Hypothalamus (tissue), 51 donors: ENCODE measurements at regions not wholly inside any gene's neighbourhood (a gene's known extent, or its start where the extent isn't known, plus 50 kb on each side); places are given as distances from the start of the nearest gene placed in this dataset.
"Not testable (repeated sequence)": the region's sequence is repeated elsewhere in the genome, so short reads cannot be mapped to it uniquely, and the experiment has no call there.

ENCODE experiments used
- DNase-seq, 51 donors: peaks; one replicate each; lab custom pipeline; 2025; lab: John Stamatoyannopoulos, UW

- no peak for DNase-seq
These were observed 144.1 kb upstream of the RBBP8 start for GRCh38 chr18:22789052-22789451.

DNA sequence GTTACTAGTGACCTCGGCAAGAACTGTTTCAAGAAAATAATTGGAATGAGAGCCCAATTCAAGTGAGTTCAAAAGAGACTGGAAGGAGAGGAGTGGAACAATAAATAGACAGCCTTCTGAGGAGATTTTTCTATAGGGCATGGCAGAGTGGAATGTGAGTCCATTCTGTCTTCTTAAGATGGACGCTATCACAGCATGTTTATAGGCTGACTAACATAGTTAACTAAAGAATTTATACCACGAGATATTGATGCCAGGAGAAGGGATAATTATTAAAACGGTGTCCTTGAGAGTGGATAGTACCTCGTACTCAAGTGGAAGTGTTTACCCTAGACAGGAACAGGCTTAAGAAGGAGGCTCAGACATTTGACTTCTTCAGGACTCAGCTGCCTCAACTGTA, 143.5 kb upstream of the RBBP8 start:
- DNase-seq: no peak

- no peak for DNase-seq
These were observed 142.4 kb upstream of the RBBP8 start for GRCh38 chr18:22790545-22791309.

- DNase-seq: no peak
These were observed 141.9 kb upstream of the RBBP8 start for GRCh38 chr18:22791310-22791610.

DNA sequence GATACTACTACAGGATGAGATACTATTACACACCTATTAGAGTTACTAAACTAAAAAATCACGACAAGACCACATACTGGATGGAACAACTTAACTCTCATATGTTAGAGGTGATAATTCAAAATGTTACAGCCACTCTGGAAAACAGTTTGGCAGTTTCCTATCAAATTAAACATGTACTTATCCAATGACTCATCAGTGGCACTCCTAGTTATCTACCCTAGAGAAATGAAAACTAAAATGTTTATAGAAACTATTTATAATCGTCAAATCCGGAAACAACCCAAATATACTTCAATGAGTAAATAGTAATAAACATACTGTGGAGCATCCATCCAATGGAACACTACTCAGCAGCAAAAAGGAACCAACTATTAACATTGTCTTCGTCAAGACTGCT, 137.0 kb upstream of the RBBP8 start:
- no peak for DNase-seq

DNA sequence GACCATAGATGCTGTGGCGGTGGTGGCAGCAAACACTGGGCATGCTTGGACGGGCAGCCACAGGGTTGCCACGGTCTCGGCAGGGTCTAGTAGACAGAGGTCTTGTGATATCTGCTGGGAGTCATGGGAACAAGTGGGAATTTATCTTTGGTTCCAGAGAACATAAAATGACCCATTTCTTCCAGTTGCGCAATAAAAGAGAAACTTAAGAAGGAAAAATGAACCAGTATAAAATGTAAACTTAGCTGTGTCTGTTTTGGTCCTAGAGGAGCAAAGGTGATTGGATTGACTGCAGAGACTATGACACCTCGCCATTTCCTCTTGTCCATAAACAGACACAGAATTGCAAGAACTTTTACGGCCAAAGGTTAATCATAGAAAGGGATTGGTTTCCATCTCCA, 132.6 kb upstream of the RBBP8 start:
- no peak for DNase-seq

DNA sequence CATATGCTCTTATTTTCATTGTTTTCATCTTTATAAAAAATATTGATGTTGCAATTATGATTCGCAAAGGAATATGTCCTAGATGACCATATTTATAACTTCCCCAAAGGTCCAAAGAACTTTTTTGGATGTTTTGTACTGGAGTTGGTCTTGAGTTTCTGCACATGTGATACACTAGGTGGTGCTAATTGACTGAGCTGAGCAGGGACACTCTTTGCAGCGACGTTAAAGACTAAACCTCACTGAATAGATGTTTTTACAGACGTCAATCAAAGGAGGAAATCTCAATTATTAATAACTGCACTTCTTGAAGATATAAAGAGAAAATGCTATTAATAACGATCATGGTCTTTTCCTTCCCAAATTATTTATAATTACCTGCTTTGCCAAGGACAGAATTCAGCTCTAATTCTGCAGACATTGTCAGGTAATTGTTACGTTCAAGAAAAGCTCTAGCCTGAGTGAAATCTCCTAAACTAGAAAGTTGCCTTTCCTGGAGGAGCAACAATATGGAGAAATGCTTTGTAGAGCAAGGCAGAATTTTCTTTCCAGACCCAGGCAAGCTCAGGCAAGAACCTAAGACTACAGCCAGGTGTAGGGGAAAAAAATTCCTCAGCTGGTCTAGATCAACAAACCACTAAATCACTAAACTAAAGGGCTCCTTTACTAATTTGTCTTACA, 119.3 kb upstream of the RBBP8 start:
- DNase-seq: no peak

GRCh38 chr18:22814329-22814703, 118.8 kb upstream of the RBBP8 start:
- DNase-seq: no peak

DNA sequence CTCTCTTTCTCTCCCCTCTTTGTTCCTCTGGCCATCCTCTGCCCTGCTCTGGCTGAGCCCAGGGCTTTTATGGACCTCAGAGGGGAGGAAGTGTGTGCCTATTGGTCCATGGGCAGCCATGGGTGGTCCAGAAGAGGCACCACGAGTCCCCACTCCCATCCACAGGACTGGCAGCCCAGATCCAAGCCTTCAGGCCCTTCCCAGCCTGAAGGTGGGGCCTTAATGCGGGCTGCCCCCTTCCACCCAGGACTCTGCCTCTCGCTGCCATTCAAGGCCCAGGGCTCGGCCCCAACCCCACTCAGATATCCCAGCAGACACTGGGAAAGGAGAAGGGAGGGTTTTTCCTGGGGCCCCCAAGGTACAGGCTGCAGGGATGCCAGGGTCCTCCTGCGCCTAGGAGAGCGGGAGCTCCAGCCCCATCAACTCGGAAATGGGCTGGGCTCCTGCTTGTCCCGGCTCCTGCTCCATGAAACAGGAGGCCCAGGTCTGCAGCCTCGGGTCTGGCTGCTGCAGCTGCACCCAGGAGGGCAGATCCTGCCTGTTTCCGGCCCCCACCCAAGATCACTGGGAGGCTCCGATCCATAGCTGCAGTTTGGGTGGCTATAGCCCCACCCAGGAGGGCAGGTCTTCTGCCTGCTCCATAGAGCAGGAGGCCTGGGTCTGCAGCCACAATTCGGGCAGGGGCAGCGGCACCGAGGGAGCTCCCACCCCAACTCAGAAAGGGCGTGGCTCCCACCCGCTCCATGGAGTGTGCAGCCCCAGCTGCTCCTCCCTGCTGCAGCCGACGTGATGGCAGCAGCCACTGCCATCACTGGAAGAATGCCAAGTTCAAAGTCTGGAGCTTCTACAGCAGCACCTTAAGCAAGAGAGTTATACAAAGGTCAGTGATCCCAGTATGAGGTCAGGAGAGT, 116.6 kb upstream of the RBBP8 start:
- DNase-seq: no peak

DNA sequence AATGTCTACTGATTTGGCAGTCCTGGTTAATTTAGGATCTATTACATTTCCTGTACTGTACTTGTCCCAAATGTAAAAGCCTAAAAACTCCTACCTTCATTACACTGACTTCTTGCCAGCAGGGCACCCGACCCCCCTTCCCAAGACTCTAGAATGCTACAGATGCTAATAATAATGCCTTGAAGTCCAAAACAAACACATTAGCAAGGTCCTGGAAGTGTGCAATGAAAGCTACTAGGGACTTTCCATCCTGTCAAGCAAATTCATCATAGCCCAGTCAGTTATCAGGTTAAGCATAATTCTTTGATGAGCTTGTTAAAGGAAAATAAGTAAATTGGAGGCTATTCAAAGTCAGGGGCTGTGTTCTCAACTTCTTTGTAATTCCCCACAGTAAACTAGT, 115.3 kb upstream of the RBBP8 start:
- DNase-seq: no peak

- DNase-seq: no peak
These were observed 111.1 kb upstream of the RBBP8 start for GRCh38 chr18:22822024-22822423.

- no peak for DNase-seq
These were observed 110.2 kb upstream of the RBBP8 start for GRCh38 chr18:22822841-22823508.

DNA sequence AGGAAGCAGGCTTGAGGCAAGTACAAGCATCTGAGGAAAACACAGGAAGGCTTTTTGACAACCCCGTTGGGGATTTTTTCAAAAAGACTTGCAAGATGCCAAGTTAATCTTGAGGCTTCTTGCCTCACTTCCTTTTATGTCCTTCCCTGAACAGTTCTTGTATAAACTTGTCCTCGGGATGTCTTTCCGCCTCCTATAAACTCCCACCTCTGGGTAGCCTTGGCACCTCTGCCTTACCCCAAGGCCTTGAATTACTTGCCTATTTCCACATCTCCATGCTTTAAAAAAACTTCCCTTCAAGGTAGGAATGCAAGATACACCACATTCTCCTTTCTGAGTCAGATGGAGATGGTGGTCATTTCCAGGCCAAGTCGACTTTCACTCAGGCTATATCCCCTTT, 106.4 kb upstream of the RBBP8 start:
- no peak for DNase-seq

DNA sequence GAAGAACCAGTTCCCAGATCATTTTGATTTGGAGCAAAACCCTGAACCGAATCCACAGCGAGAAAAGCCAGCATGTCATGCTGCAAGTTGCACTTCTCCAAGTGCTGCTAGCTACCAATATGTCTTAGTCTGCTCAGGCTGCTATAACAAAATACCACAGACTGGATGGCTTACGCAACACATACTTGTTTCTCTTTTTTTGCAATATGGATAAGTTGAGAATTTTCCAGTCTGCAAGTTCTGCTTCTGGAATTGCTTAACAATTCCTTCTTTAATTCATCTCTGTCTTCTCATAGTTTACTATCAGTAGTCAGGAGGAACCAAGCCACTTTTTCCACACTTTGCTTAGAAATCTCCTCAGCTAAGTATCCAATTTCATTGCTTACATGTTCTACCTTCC, 105.9 kb upstream of the RBBP8 start:
- DNase-seq: no peak

DNA sequence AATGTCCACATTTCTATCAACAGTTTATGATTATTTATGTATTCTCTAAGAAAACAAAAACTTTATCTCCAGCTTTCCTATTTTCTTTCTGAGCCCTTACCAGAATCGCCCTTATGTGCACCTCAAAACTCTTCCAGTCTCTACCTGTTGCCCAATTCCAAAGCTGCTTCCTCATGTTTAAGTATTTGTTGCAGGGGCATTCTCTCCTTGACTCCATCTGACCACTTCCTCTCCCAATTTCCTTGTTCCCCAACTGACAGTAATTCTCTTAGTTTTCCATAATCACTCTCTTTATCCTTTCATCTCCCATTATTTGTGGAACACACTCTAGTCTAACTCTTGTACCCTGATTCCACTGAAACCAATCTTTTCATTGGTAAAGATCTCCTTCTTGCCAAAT, 105.4 kb upstream of the RBBP8 start:
- DNase-seq: no peak

DNA sequence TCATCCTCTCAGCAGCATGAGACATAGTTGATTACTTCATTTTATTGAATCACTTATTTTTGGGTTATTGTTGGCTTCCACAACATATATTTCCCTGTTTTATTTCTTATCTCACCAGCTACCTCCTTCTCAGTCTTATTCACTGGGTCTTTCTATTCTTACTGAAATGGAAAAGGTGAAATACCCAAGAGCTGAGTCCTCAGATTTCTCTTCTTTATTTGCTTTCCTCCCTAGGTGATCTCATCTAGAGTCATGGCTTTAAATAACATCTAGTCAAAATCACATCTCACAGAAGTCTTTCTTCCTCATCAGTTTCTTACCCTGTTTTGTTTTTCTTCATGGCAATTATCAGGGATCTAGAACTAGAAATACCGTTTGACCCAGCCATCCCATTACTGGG, 105.0 kb upstream of the RBBP8 start:
- no peak for DNase-seq

DNA sequence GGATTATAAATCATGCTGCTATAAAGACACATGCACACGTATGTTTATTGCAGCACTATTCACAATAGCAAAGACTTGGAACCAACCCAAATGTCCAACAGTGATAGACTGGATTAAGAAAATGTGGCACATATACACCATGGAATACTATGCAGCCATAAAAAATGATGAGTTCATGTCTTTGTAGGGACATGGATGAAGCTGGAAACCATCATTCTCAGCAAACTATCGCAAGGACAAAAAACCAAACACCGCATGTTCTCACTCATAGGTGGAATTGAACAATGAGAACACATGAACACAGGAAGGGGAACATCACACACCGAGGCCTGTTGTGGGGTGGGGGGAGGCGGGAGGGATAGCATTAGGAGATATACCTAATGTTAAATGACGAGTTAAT, 104.5 kb upstream of the RBBP8 start:
- not testable (repeated sequence) for DNase-seq

DNA sequence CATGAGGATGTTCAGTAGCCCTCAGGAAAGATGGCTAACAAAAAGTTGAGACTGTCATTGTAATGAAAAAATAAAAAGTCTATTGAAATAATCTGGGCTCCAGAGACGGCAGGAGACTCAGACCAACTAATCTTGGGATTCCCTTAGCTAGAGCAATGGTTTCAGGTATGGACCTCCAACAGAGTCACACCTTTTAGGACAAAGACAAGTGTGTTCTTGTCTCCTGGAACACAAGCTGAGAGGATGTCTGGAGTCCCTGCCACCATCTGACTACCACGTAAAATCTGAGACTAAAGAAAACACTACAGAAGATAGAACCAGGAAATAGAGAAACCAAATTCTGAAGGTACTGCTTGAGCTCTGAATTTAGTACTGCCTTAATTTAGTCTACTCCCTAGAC, 103.3 kb upstream of the RBBP8 start:
- no peak for DNase-seq

- DNase-seq: no peak
These were observed 102.6 kb upstream of the RBBP8 start for GRCh38 chr18:22830511-22830910.

- no peak for DNase-seq
These were observed 101.7 kb upstream of the RBBP8 start for GRCh38 chr18:22831441-22831904.

- no peak for DNase-seq
These were observed 96.2 kb upstream of the RBBP8 start for GRCh38 chr18:22836932-22837331.
